HEK293 (cell line): ENCODE measurements at regions not wholly inside any gene's neighbourhood (a gene's known extent, or its start where the extent isn't known, plus 50 kb on each side); places are given as distances from the start of the nearest gene placed in this dataset.
A peak's percentile ranks its signal among the peaks of the same experiment; 100 is the strongest.

ENCODE experiments used
- FEZF1 ChIP-seq: fragments of 450-650 bp; formaldehyde crosslinking; IDR thresholded peaks from 2 replicates; pipeline ENCODE4 v1.5.1; 2016; ENCODE audit warnings: missing biosample characterization, missing genetic modification characterization
- KLF16 ChIP-seq: fragments of 450-650 bp; formaldehyde crosslinking; IDR thresholded peaks from 2 replicates; pipeline ENCODE4 v1.5.1; 2017; ENCODE audit warnings: missing biosample characterization, missing genetic modification characterization
- KLF17 ChIP-seq: fragments of 450-650 bp; formaldehyde crosslinking; IDR thresholded peaks from 2 replicates; pipeline ENCODE4 v1.5.1; 2016; ENCODE audit warnings: missing biosample characterization, missing genetic modification characterization
- PATZ1 ChIP-seq: fragments of 450-650 bp; formaldehyde crosslinking; IDR thresholded peaks from 2 replicates; pipeline ENCODE4 v1.5.1; 2016; ENCODE audit warnings: missing biosample characterization, missing genetic modification characterization
- PRDM6 ChIP-seq: fragments of 450-650 bp; formaldehyde crosslinking; IDR thresholded peaks from 2 replicates; pipeline ENCODE4 v1.5.1; 2017; ENCODE audit warnings: missing biosample characterization, missing genetic modification characterization
- REPIN1 ChIP-seq: fragments of 450-650 bp; formaldehyde crosslinking; IDR thresholded peaks from 2 replicates; pipeline ENCODE4 v1.5.1; 2017; ENCODE audit warnings: missing biosample characterization, missing genetic modification characterization, low read depth
- SCRT1 ChIP-seq: fragments of 450-650 bp; formaldehyde crosslinking; IDR thresholded peaks from 2 replicates; pipeline ENCODE4 v1.5.1; 2016; ENCODE audit warnings: missing biosample characterization, missing genetic modification characterization, borderline replicate concordance
- SETDB1 ChIP-seq: IDR thresholded peaks from one replicate; pipeline ENCODE4 v1.6.1; 2017; ENCODE audit warnings: mild to moderate bottlenecking, low read length, moderate library complexity, mixed read lengths; ENCODE audit not compliant: insufficient read length
- TSHZ1 ChIP-seq: fragments of 450-650 bp; formaldehyde crosslinking; IDR thresholded peaks from 2 replicates; pipeline ENCODE4 v1.5.1; 2016; ENCODE audit warnings: missing biosample characterization, missing genetic modification characterization, borderline replicate concordance
- ZBTB21 ChIP-seq: fragments of 450-650 bp; formaldehyde crosslinking; IDR thresholded peaks from 2 replicates; pipeline ENCODE4 v1.5.1; 2017; ENCODE audit warnings: missing biosample characterization, missing genetic modification characterization
- ZNF157 ChIP-seq: fragments of 450-650 bp; formaldehyde crosslinking; IDR thresholded peaks from 2 replicates; pipeline ENCODE4 v1.5.1; 2016; ENCODE audit warnings: missing biosample characterization, missing genetic modification characterization
- ZNF169 ChIP-seq: fragments of 450-650 bp; formaldehyde crosslinking; IDR thresholded peaks from 2 replicates; pipeline ENCODE4 v1.5.1; 2016; ENCODE audit warnings: missing biosample characterization, missing genetic modification characterization
- ZNF174 ChIP-seq: fragments of 450-650 bp; formaldehyde crosslinking; IDR thresholded peaks from 2 replicates; pipeline ENCODE4 v1.5.0; 2017; ENCODE audit warnings: missing biosample characterization, mild to moderate bottlenecking, missing genetic modification characterization
- ZNF19 ChIP-seq: fragments of 450-650 bp; formaldehyde crosslinking; IDR thresholded peaks from 2 replicates; pipeline ENCODE4; 2016; ENCODE audit warnings: missing biosample characterization, missing genetic modification characterization, low read depth
- ZNF280C ChIP-seq: fragments of 450-650 bp; formaldehyde crosslinking; IDR thresholded peaks from 2 replicates; pipeline ENCODE4 v1.5.1; 2016; ENCODE audit warnings: missing biosample characterization, missing genetic modification characterization
- ZNF354C ChIP-seq: fragments of 450-650 bp; formaldehyde crosslinking; IDR thresholded peaks from 2 replicates; pipeline ENCODE4 v1.5.1; 2016; ENCODE audit warnings: missing biosample characterization, missing genetic modification characterization, low read depth, borderline replicate concordance
- ZNF449 ChIP-seq: fragments of 450-650 bp; formaldehyde crosslinking; IDR thresholded peaks from 2 replicates; pipeline ENCODE4 v1.5.1; 2017; ENCODE audit warnings: missing biosample characterization, mild to moderate bottlenecking, missing genetic modification characterization, moderate library complexity
- ZNF548 ChIP-seq: fragments of 450-650 bp; formaldehyde crosslinking; IDR thresholded peaks from 2 replicates; pipeline ENCODE4 v1.5.1; 2016; ENCODE audit warnings: missing biosample characterization, missing genetic modification characterization
- ZNF626 ChIP-seq: fragments of 450-650 bp; sonication (Bioruptor Pico); formaldehyde crosslinking; IDR thresholded peaks from 2 replicates; pipeline ENCODE4 v1.5.1; 2018; ENCODE audit warnings: missing biosample characterization, missing genetic modification characterization, inconsistent platforms
- ZNF654 ChIP-seq: fragments of 450-650 bp; formaldehyde crosslinking; IDR thresholded peaks from 2 replicates; pipeline ENCODE4 v1.5.1; 2016; ENCODE audit warnings: low read depth, missing biosample characterization, missing genetic modification characterization
- ZNF776 ChIP-seq: fragments of 450-650 bp; formaldehyde crosslinking; IDR thresholded peaks from 2 replicates; pipeline ENCODE4 v1.5.0; 2017; ENCODE audit warnings: missing biosample characterization, missing genetic modification characterization, borderline replicate concordance
- ZNF791 ChIP-seq: fragments of 450-650 bp; formaldehyde crosslinking; IDR thresholded peaks from 2 replicates; pipeline ENCODE4 v1.5.1; 2016; ENCODE audit warnings: missing biosample characterization, missing genetic modification characterization
- ZNF837 ChIP-seq: fragments of 450-650 bp; formaldehyde crosslinking; IDR thresholded peaks from 2 replicates; pipeline ENCODE4 v1.5.1; 2016; ENCODE audit warnings: missing biosample characterization, missing genetic modification characterization

GRCh38 chr4:24645765-24646550, 61.6 kb upstream of the DHX15 start (continued):
- TF ChIP-seq ZNF280C (tag by site-specific recombination): no peak
- no peak for TF ChIP-seq PATZ1
- TF ChIP-seq ZNF626 (tag by site-specific recombination): no peak
- TF ChIP-seq SCRT1 (tag by site-specific recombination): peak; percentile 77
- no peak for TF ChIP-seq ZNF19 (tag by site-specific recombination)
- TF ChIP-seq REPIN1 (tag by site-specific recombination): no peak
- TF ChIP-seq ZNF654 (tag by site-specific recombination): no peak
- no peak for TF ChIP-seq ZNF791 (tag by site-specific recombination)
- no peak for TF ChIP-seq ZNF776
- TF ChIP-seq ZNF174: no peak
- no peak for TF ChIP-seq KLF17 (tag by site-specific recombination)
- TF ChIP-seq KLF16 (tag by site-specific recombination): no peak
- peak; percentile 44; the same call in 1 of the 2 replicates for TF ChIP-seq TSHZ1 (tag by site-specific recombination)
- no peak for TF ChIP-seq ZNF169
- peak; percentile 92 for TF ChIP-seq PRDM6
- peak; percentile 98 for TF ChIP-seq FEZF1
- TF ChIP-seq ZNF449 (tag by site-specific recombination): 0 out of 2 replicates have a peak, but pooled peaks have one; percentile 23
- no peak for TF ChIP-seq ZNF354C (tag by site-specific recombination)
- TF ChIP-seq ZBTB21 (tag by site-specific recombination): no peak
- TF ChIP-seq ZNF157: no peak
- no peak for TF ChIP-seq ZNF548 (tag by site-specific recombination)
- TF ChIP-seq ZNF837: no peak
- peak; percentile 0 for TF ChIP-seq SETDB1
